H1 (cell line): ENCODE measurements at regions not wholly inside any gene's neighbourhood (a gene's known extent, or its start where the extent isn't known, plus 50 kb on each side); places are given as distances from the start of the nearest gene placed in this dataset.

Experiments used
- CTCF ChIA-PET: fragments of 300-600 bp; sonication (Branson Sonifier 250); formaldehyde crosslinking; loops from one replicate; lab custom pipeline; 2021; ENCODE audit not compliant: partially characterized antibody; lab: Charles Lee
- POLR2A ChIA-PET: fragments of 300-600 bp; sonication (Branson Sonifier 250); formaldehyde crosslinking; loops from one replicate; lab custom pipeline; 2021; ENCODE audit warnings: inconsistent platforms; ENCODE audit not compliant: partially characterized antibody; lab: Charles Lee
- DNase-seq, 2 experiments: peaks; one replicate each; pipeline versions ENCODE4 v3.0.0 to v3.0.0-alpha.2; 2010 to 2022; ENCODE audit warnings: low spot score in 2 of 2, low read depth in 1 of 2, mixed read lengths in 1 of 2
- FAIRE-seq: peaks from 2 replicates; lab custom pipeline; 2011; peaks lifted over from hg19 to GRCh38; lab: Jason Lieb, UNC
- H2AFZ ChIP-seq: 2 replicates; pipeline ENCODE4 v1.8.1; 2012; ENCODE audit warnings: low read length, inconsistent platforms
- H2AK5ac ChIP-seq: 2 replicates; pipeline ENCODE4 v1.6.1; 2013; ENCODE audit warnings: low read depth, low read length
- H2BK120ac ChIP-seq: replicated peaks from 2 replicates; pipeline ENCODE3; 2013; ENCODE audit warnings: low read depth, low read length, inconsistent platforms
- H2BK12ac ChIP-seq: 2 replicates; pipeline ENCODE4 v1.6.1; 2013; ENCODE audit warnings: low read depth, low read length
- H2BK15ac ChIP-seq: 2 replicates; pipeline ENCODE4 v1.6.1; 2013; ENCODE audit warnings: low read length
- H2BK20ac ChIP-seq: 2 replicates; pipeline ENCODE4 v1.6.1; 2013; ENCODE audit warnings: low read length
- H2BK5ac ChIP-seq: 2 replicates; pipeline ENCODE4 v1.6.1; 2013; ENCODE audit warnings: low read depth, low read length
- H3K14ac ChIP-seq: 2 replicates; pipeline ENCODE4 v1.6.1; 2013; ENCODE audit warnings: inconsistent platforms; ENCODE audit not compliant: insufficient read length
- H3K18ac ChIP-seq: 2 replicates; pipeline ENCODE4 v1.6.1; 2013; ENCODE audit warnings: low read length; ENCODE audit errors: extremely low read depth
- H3K23ac ChIP-seq: 2 replicates; pipeline ENCODE4 v1.6.1; 2013; ENCODE audit warnings: inconsistent platforms; ENCODE audit not compliant: insufficient read length
- H3K23me2 ChIP-seq: 2 replicates; pipeline ENCODE4 v1.6.1; 2013; ENCODE audit warnings: low read depth, low read length
- H3K27ac ChIP-seq: 2 replicates; pipeline ENCODE4 v1.6.1; 2011; ENCODE audit warnings: low read depth, low read length, inconsistent platforms
- H3K27me3 ChIP-seq, 4 experiments: replicated peaks in 1 of 4; 1 replicate in 1 of 4; 2 replicates in 3 of 4; pipeline versions ENCODE4 v1.6.1 to v1.8.1; 2011 to 2013; ENCODE audit warnings: low read length in 3 of 4, mild to moderate bottlenecking in 3 of 4, inconsistent platforms in 2 of 4, mixed read lengths in 2 of 4, moderate library complexity in 1 of 4; ENCODE audit not compliant: control insufficient read depth in 3 of 4, insufficient read depth in 3 of 4; ENCODE audit errors: extremely low read depth in 1 of 4
- H3K36me3 ChIP-seq, 4 experiments: 2 replicates each; pipeline versions ENCODE4 v1.6.1 to v1.8.1; 2011 to 2013; ENCODE audit warnings: mild to moderate bottlenecking in 4 of 4, low read length in 3 of 4, moderate library complexity in 2 of 4, control low read depth in 1 of 4, inconsistent platforms in 1 of 4; ENCODE audit not compliant: insufficient read depth in 4 of 4, control insufficient read depth in 2 of 4
- H3K4ac ChIP-seq: replicated peaks from 2 replicates; pipeline ENCODE3; 2013; ENCODE audit warnings: low read length, low read depth, mixed read lengths, inconsistent platforms; ENCODE audit not compliant: insufficient read length
- H3K4me1 ChIP-seq, 4 experiments: replicated peaks in 1 of 4; 1 replicate in 1 of 4; 2 replicates in 3 of 4; pipeline versions ENCODE4 v1.6.1 to v1.8.1; 2011 to 2013; ENCODE audit warnings: low read length in 3 of 4, inconsistent platforms in 2 of 4, mixed read lengths in 1 of 4; ENCODE audit not compliant: insufficient read depth in 4 of 4, control insufficient read depth in 3 of 4
- H3K4me2 ChIP-seq, 2 experiments: 2 replicates each; pipeline versions ENCODE4 v1.6.1 to v1.8.1; 2011 to 2013; ENCODE audit warnings: low read depth in 2 of 2, low read length in 2 of 2, control low read depth in 1 of 2, inconsistent platforms in 1 of 2, mild to moderate bottlenecking in 1 of 2; ENCODE audit not compliant: insufficient read depth in 1 of 2
- H3K4me3 ChIP-seq, 4 experiments: fragments of 200-600, 300-600 bp in 1 of 4; sonication (generic), shearing (Covaris generic), sonication (Bioruptor Twin) in 1 of 4; 2 replicates each; pipeline versions ENCODE4 v1.5.1 to v1.8.1; 2011 to 2016; ENCODE audit warnings: low read length in 4 of 4, low read depth in 3 of 4, control low read depth in 2 of 4, inconsistent platforms in 2 of 4, mild to moderate bottlenecking in 2 of 4, mixed read lengths in 1 of 4, moderate library complexity in 1 of 4; ENCODE audit not compliant: insufficient read depth in 2 of 4; ENCODE audit errors: extremely low read depth in 1 of 4
- H3K56ac ChIP-seq: replicated peaks from 2 replicates; pipeline ENCODE3; 2013; ENCODE audit warnings: low read depth, mild to moderate bottlenecking, mixed read lengths, low read length, inconsistent platforms; ENCODE audit not compliant: insufficient read length
- H3K79me1 ChIP-seq: 2 replicates; pipeline ENCODE4 v1.6.1; 2013; ENCODE audit warnings: low read depth, low read length, control low read depth
- H3K79me2 ChIP-seq, 2 experiments: 2 replicates each; pipeline versions ENCODE4 v1.6.1 to v1.8.1; 2012 to 2013; ENCODE audit warnings: low read length in 2 of 2, mild to moderate bottlenecking in 2 of 2, inconsistent platforms in 1 of 2; ENCODE audit not compliant: insufficient read depth in 2 of 2, control insufficient read depth in 1 of 2
- H3K9ac ChIP-seq, 4 experiments: replicated peaks in 1 of 4; 1 replicate in 1 of 4; 2 replicates in 3 of 4; pipeline versions ENCODE4 v1.6.1 to v1.8.1; 2011 to 2013; ENCODE audit warnings: low read depth in 3 of 4, low read length in 3 of 4, control low read depth in 2 of 4, mild to moderate bottlenecking in 2 of 4, moderate library complexity in 2 of 4, inconsistent platforms in 1 of 4; ENCODE audit errors: extremely low read depth in 1 of 4
- H3K9me3 ChIP-seq, 2 experiments: 2 replicates each; pipeline versions ENCODE4 v1.6.1 to v1.8.1; 2012 to 2013; ENCODE audit warnings: mild to moderate bottlenecking in 2 of 2, moderate library complexity in 2 of 2, control low read depth in 1 of 2, inconsistent platforms in 1 of 2, low read depth in 1 of 2, low read length in 1 of 2, mixed read lengths in 1 of 2; ENCODE audit not compliant: insufficient read depth in 2 of 2
- H4K20me1 ChIP-seq, 2 experiments: replicated peaks in 1 of 2; 2 replicates each; pipeline versions ENCODE3 to v1.8.1; 2011 to 2013; ENCODE audit warnings: inconsistent platforms in 2 of 2, low read length in 2 of 2, mild to moderate bottlenecking in 1 of 2; ENCODE audit not compliant: insufficient read depth in 2 of 2, control insufficient read depth in 1 of 2
- H4K5ac ChIP-seq: 2 replicates; pipeline ENCODE4 v1.6.1; 2013; ENCODE audit warnings: low read length, low read depth, mixed read lengths, inconsistent platforms; ENCODE audit not compliant: insufficient read length
- H4K8ac ChIP-seq: 2 replicates; pipeline ENCODE4 v1.8.0; 2013; ENCODE audit warnings: mild to moderate bottlenecking, moderate library complexity, low read length, inconsistent platforms; ENCODE audit not compliant: insufficient read depth; ENCODE audit errors: extremely low read depth
- H4K91ac ChIP-seq: replicated peaks from 2 replicates; pipeline ENCODE3; 2013; ENCODE audit warnings: low read length, mixed read lengths, inconsistent platforms; ENCODE audit not compliant: insufficient read length
- ASH2L ChIP-seq: fragments of 200-600, 300-600 bp; sonication (generic); IDR thresholded peaks from one replicate; pipeline ENCODE4 v1.7.1; 2017; ENCODE audit warnings: low read length
- BRCA1 ChIP-seq: IDR thresholded peaks from 2 replicates; pipeline ENCODE4 v1.6.1; 2012; ENCODE audit warnings: low read depth, low read length, improper control_type of control experiment
- FOSL1 ChIP-seq: IDR thresholded peaks from 2 replicates; pipeline ENCODE4 v1.6.1; 2011; ENCODE audit warnings: mild to moderate bottlenecking, low read depth, low read length, moderate library complexity; ENCODE audit not compliant: insufficient read depth
- HDAC2 ChIP-seq, 2 experiments: fragments of 300-600 bp in 1 of 2; sonication (generic) in 1 of 2; IDR thresholded peaks; 2 replicates each; pipeline ENCODE4 v1.6.1; 2011 to 2012; ENCODE audit warnings: low read depth in 2 of 2, low read length in 2 of 2, mild to moderate bottlenecking in 2 of 2, moderate library complexity in 2 of 2, borderline replicate concordance in 1 of 2, inconsistent platforms in 1 of 2
- KDM4A ChIP-seq: IDR thresholded peaks from one replicate; pipeline ENCODE4 v1.7.1; 2012; ENCODE audit warnings: low read depth, mild to moderate bottlenecking, moderate library complexity, low read length, inconsistent platforms; ENCODE audit not compliant: severe bottlenecking
- MAFK ChIP-seq: IDR thresholded peaks from 2 replicates; pipeline ENCODE4 v1.6.1; 2012; ENCODE audit warnings: low read depth, mild to moderate bottlenecking, improper control_type of control experiment, low read length
- MAX ChIP-seq: IDR thresholded peaks from 2 replicates; pipeline ENCODE4 v1.6.1; 2012; ENCODE audit warnings: inconsistent platforms
- PHF8 ChIP-seq: fragments of 200-600 bp; sonication (generic); conservative IDR thresholded peaks from 2 replicates; pipeline ENCODE4 v1.7.1; 2012; ENCODE audit warnings: low read depth, mild to moderate bottlenecking, inconsistent platforms, low read length, moderate library complexity
- POU5F1 ChIP-seq: IDR thresholded peaks from 2 replicates; pipeline ENCODE4 v1.6.1; 2011; ENCODE audit warnings: low read depth, mild to moderate bottlenecking, low read length, moderate library complexity
- RAD21 ChIP-seq, 2 experiments: IDR thresholded peaks in 1 of 2; conservative IDR thresholded peaks in 1 of 2; 2 replicates each; pipeline ENCODE4 v1.6.1; 2011; ENCODE audit warnings: low read depth in 2 of 2, low read length in 2 of 2, improper control_type of control experiment in 1 of 2, inconsistent platforms in 1 of 2, mild to moderate bottlenecking in 1 of 2, moderate library complexity in 1 of 2
- RFX5 ChIP-seq: IDR thresholded peaks from 2 replicates; pipeline ENCODE4 v1.6.1; 2011; ENCODE audit warnings: low read depth, low read length, improper control_type of control experiment, borderline replicate concordance
- SUZ12 ChIP-seq: fragments of 200-600 bp; sonication (generic); IDR thresholded peaks from 2 replicates; pipeline ENCODE4 v1.6.1; 2012; ENCODE audit warnings: mild to moderate bottlenecking, inconsistent platforms, low read length, moderate library complexity, mixed read lengths
- TAF7 ChIP-seq: optimal IDR thresholded peaks from 2 replicates; pipeline ENCODE3; 2011; ENCODE audit warnings: low read depth, mild to moderate bottlenecking, inconsistent platforms, low read length, moderate library complexity, borderline replicate concordance
- WGBS, 2 experiments: shearing (Covaris generic) in 1 of 2; methylation state at CpG; one replicate each; pipeline versions ENCODE4 v1.1.6 to v1.1.7; 2013 to 2015; ENCODE audit warnings: low lambda C conversion rate in 2 of 2, mixed read lengths in 2 of 2, inconsistent platforms in 1 of 2, low coverage in 1 of 2, missing lambda C conversion rate in 1 of 2; ENCODE audit not compliant: insufficient replicate concordance in 2 of 2, insufficient coverage in 1 of 2, insufficient read length in 1 of 2; ENCODE audit errors: extremely low coverage in 1 of 2, missing lambda C conversion rate in 1 of 2; 5-methylcytosine and 5-hydroxymethylcytosine counted together

GRCh38 chr4:152175586-152175985, 360.3 kb downstream of the FBXW7 start:
- H4K91ac ChIP-seq: no peak overlapping the region
- no peak overlapping the region for H3K9ac ChIP-seq
- no peaks in the 10 kb centered on the region for H4K20me1 ChIP-seq
- no peak overlapping the region for H2BK20ac ChIP-seq
- no peaks in the 10 kb centered on the region for H3K23me2 ChIP-seq
- no peaks in the 10 kb centered on the region for H3K4me1 ChIP-seq
- FAIRE-seq (no peak), DNase-seq (no peak)
- H3K79me2 ChIP-seq: no peaks in the 10 kb centered on the region
- no peak overlapping the region for H3K18ac ChIP-seq
- 86% methylated on average over 2 of the region's 2 CpGs; no CpG with 5 or more reads in 1 of the 2 experiments for WGBS, 2 experiments
- H3K23ac ChIP-seq: no peak overlapping the region
- no peak overlapping the region for H2BK15ac ChIP-seq
- H2BK5ac ChIP-seq: no peak overlapping the region
- no peak overlapping the region for H2AFZ ChIP-seq
- no peak overlapping the region for H3K56ac ChIP-seq
- H3K9me3 ChIP-seq: no peaks in the 10 kb centered on the region
- H2BK120ac ChIP-seq: no peak overlapping the region
- ChIA-PET CTCF (interaction anchor here (1.4 kb wide), 1 partner anchor 9 kb away, joined by 3 read pairs; no protein-coding TSS in a partner anchor), POLR2A (no interaction called here)
- H3K4ac ChIP-seq: no peak overlapping the region
- no peak overlapping the region for H3K4me3 ChIP-seq
- H3K27ac ChIP-seq: no peak overlapping the region
- no peak overlapping the region for H4K5ac ChIP-seq
- H4K8ac ChIP-seq: no peak overlapping the region
- H3K14ac ChIP-seq: no peak overlapping the region
- H2BK12ac ChIP-seq: no peak overlapping the region
- no peak overlapping the region for H3K4me2 ChIP-seq
- no peaks in the 10 kb centered on the region for H3K27me3 ChIP-seq
- H3K36me3 ChIP-seq: no peaks in the 10 kb centered on the region
- no peaks in the 10 kb centered on the region for H3K79me1 ChIP-seq
- H2AK5ac ChIP-seq: no peak overlapping the region
- TF ChIP-seq ASH2L (no peak), SUZ12 (no peak), RAD21 (IDR thresholded peaks at IDR 0.05 in 1 of 2, conservative IDR thresholded peaks at IDR 0.05 in 1 of 2; ENCODE audit: low read depth in 2 of 2, low read length in 2 of 2) (no peak), MAX (no peak), BRCA1 (no peak), HDAC2 (IDR thresholded peaks at IDR 0.05; ENCODE audit: borderline replicate concordance in 1 of 2, low read depth in 2 of 2, low read length in 2 of 2) (no peak), PHF8 (no peak), MAFK (no peak), POU5F1 (no peak), RFX5 (no peak), TAF7 (no peak), KDM4A (no peak), FOSL1 (no peak)
